Stomach smooth muscle (tissue), 2 donors: ENCODE measurements at regions not wholly inside any gene's neighbourhood (a gene's known extent, or its start where the extent isn't known, plus 50 kb on each side); places are given as distances from the start of the nearest gene placed in this dataset.

Experiments used
- H3K27ac ChIP-seq: one replicate; pipeline ENCODE4 v1.7.0; 2013; ENCODE audit warnings: mild to moderate bottlenecking, low read length, inconsistent platforms
- H3K27me3 ChIP-seq, 2 donors: one replicate each; pipeline ENCODE4 v1.7.0; 2013; ENCODE audit warnings: low read length in 2 of 2; ENCODE audit not compliant: insufficient read depth in 2 of 2, control insufficient read depth in 1 of 2
- H3K36me3 ChIP-seq, 2 donors: one replicate each; pipeline ENCODE4 v1.7.0; 2013; ENCODE audit warnings: low read length in 2 of 2; ENCODE audit not compliant: control insufficient read depth in 2 of 2, insufficient read depth in 2 of 2
- H3K4me1 ChIP-seq: one replicate; pipeline ENCODE4 v1.7.0; 2013; ENCODE audit warnings: low read length; ENCODE audit not compliant: control insufficient read depth, insufficient read depth
- H3K4me3 ChIP-seq, 2 donors: one replicate each; pipeline ENCODE4 v1.7.0; 2013; ENCODE audit warnings: low read length in 2 of 2
- H3K9ac ChIP-seq, 2 donors: one replicate each; pipeline ENCODE4 v1.7.0; 2013; ENCODE audit warnings: low read length in 2 of 2, mild to moderate bottlenecking in 1 of 2
- H3K9me3 ChIP-seq, 2 donors: one replicate each; pipeline ENCODE4 v1.7.0; 2013; ENCODE audit warnings: low read length in 2 of 2; ENCODE audit not compliant: control insufficient read depth in 2 of 2
- donor health status: healthy.
- donor health status: Pancreatic carcinoma.

DNA sequence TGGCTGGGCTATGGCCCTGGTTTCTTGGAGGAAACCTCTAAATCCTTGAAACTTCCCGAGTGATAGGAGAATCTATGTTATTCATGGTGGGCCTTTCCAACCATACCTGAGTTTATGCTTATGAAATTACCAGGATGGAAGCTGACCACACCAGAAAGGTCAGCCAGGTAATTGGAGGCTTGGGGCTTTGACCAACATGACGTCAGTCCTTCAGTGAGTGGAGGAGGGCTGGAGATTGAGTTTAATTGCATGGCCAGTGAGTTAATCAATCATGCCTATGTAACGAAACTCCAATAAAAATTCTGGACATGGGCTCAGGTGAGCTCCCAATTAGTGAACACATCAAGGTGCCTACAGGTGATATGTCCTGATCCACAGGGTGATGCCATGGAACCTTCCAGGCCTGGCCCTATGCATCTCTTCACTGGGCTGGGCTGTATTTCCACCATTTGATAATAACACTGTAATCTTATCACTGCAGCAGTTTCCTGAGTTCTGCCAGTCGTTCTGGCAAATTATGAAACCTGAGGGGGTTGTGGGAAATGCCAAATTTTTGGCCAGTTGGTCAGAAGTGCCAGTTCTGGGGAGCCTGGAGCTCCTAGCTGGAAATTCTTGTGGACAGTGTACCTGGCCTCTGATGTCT lies 106.5 kb downstream of the CDH26 start:
- no peak overlapping the region for H3K27ac ChIP-seq

DNA sequence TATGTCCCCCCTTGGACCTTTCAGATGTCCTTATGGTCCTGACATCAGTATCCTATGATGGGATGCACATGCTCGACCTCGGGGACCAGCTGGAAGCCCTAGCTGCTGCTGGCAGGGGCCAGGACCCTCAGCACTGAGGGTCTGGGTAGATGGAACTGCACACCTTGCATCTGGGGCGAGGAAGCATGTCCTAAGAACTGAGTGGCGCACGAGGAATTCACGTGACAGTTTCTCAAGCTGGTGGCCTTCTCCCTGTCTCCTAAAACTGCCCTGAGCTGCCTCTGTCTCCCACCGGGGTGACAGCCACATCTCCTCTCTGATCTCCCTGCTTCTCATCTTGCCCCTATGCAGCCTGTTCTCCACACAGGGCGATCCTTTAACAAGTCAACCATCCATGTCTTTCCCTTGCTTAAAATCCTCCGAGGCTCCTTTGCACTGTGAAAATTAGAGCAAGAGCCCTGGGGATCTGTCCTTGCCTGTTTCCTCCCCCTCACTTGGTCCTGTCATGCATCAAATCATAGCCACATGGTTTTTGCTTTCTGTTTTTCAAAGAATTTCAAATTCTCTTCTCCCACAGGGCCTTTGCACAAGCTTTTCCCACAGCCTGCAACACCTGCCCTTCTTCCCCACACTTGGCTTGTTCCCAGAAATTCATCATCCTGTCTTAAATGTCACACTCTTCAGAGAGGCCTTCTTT lies 107.7 kb downstream of the CDH26 start:
- no peaks in the 10 kb centered on the region for H3K36me3 ChIP-seq
- H3K4me3 ChIP-seq, result no peak overlapping the region
- H3K27ac ChIP-seq, result no peak overlapping the region
- H3K9ac ChIP-seq, result no peak overlapping the region
- H3K9me3 ChIP-seq, result no peaks in the 10 kb centered on the region
- peaks cover 0 to 8% of the 10 kb centered on the region in 2 donors for H3K27me3 ChIP-seq
- H3K4me1 ChIP-seq, result peaks cover 7% of the 10 kb centered on the region

More for the DNA sequence above, 106.5 kb downstream of the CDH26 start:
- H3K9me3 ChIP-seq, result no peaks in the 10 kb centered on the region
- H3K27me3 ChIP-seq, result peaks cover 0 to 6% of the 10 kb centered on the region in 2 donors
- peaks cover 11% of the 10 kb centered on the region for H3K4me1 ChIP-seq
- no peak overlapping the region for H3K9ac ChIP-seq
- no peak overlapping the region for H3K4me3 ChIP-seq
- no peaks in the 10 kb centered on the region for H3K36me3 ChIP-seq

DNA sequence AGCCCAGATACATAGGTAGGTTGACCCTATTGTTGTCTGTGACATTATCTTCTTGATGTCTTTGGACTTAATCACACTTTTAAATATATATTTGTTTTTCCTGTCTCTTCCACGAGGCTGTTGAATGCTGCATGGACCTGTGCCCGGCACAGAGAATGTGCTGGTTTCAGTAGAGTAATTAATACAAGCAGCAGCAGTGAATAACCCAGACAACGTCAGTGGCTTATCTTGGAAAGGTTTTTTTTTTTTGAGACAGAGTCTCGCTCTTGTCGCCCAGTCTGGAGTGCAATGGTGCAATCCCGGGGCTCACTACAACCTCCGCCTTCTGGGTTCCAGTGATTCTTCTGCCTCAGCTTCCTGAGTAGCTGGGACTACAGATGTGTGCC lies 108.2 kb downstream of the CDH26 start:
- H3K9ac ChIP-seq, result no peak overlapping the region
- peaks cover 7% of the 10 kb centered on the region for H3K4me1 ChIP-seq
- no peaks in the 10 kb centered on the region for H3K9me3 ChIP-seq
- no peak overlapping the region for H3K4me3 ChIP-seq
- H3K27ac ChIP-seq, result no peak overlapping the region
- H3K27me3 ChIP-seq, result peaks cover 0 to 8% of the 10 kb centered on the region in 2 donors
- no peaks in the 10 kb centered on the region for H3K36me3 ChIP-seq

DNA sequence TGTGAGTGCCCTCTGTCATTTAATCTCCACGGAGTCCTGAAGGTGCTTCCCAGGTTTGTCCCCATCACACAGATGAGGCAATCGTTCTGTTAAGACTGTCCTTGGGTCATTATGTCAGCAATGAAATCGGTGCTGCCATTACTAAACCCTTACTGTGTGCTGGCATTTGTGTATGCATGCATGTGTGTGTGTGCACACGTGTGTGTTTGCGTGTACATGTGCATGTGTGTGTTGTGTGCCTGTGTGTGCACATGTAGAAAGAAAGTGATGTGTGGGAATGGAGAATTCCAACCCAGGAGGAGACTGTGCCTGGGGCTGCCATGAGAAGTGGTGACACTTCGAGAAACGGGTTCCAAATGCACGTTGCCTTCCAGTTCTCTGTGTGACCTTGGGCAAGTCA lies 110.3 kb downstream of the CDH26 start:
- Histone ChIP-seq H3K4me3 (no peak overlapping the region), H3K27ac (no peak overlapping the region), H3K9me3 (no peaks in the 10 kb centered on the region), H3K36me3 (no peaks in the 10 kb centered on the region), H3K9ac (no peak overlapping the region), H3K27me3 (peaks cover 0 to 8% of the 10 kb centered on the region in 2 donors), H3K4me1 (no peaks in the 10 kb centered on the region)

DNA sequence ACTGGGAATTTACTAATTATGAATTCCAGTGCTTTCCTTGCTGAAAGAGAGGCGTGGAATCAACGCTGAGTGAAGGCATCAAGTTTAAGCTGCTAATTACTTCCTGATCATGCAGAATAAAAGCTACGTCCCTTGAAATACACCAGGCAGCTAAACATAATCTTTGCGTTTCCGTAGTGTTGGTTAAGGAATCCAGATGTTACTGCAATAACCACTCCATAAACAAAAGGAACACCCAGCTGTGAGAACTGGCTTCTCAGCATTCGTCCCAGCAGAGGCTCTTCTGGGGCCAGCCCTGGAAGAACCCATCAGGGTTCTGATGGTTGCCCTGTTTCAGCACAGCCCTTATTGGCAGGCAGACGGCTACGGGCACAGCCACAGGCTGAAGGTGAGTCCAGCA lies 111.4 kb downstream of the CDH26 start:
- H3K36me3 ChIP-seq, result no peaks in the 10 kb centered on the region
- H3K27ac ChIP-seq, result no peak overlapping the region
- H3K4me3 ChIP-seq, result no peak overlapping the region
- no peaks in the 10 kb centered on the region for H3K9me3 ChIP-seq
- no peak overlapping the region for H3K9ac ChIP-seq
- H3K27me3 ChIP-seq, result peaks cover 0 to 8% of the 10 kb centered on the region in 2 donors
- no peaks in the 10 kb centered on the region for H3K4me1 ChIP-seq

DNA sequence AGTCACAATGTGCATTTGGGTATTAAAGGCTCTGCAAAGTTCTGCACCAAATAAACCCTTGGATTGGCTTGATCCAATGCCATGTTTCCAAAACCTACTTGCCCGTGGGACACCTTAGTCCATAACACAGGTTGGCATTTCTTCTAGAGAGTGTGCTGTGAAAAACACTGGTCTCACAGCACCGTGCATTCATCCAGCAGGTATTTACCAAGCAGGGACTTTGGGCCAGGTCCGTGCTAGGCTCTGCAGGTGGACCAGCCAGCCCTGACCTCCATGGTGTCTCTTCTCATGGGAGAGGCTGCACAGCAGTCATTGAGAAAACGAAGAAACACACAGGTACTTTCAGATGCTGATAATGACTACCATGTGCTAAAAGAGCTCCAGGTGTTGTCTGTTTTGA lies 112.6 kb downstream of the CDH26 start:
- Histone ChIP-seq H3K36me3 (no peaks in the 10 kb centered on the region), H3K4me1 (no peaks in the 10 kb centered on the region), H3K9ac (no peak overlapping the region), H3K9me3 (no peaks in the 10 kb centered on the region), H3K27ac (no peak overlapping the region), H3K4me3 (no peak overlapping the region), H3K27me3 (peaks cover 0 to 8% of the 10 kb centered on the region in 2 donors)

DNA sequence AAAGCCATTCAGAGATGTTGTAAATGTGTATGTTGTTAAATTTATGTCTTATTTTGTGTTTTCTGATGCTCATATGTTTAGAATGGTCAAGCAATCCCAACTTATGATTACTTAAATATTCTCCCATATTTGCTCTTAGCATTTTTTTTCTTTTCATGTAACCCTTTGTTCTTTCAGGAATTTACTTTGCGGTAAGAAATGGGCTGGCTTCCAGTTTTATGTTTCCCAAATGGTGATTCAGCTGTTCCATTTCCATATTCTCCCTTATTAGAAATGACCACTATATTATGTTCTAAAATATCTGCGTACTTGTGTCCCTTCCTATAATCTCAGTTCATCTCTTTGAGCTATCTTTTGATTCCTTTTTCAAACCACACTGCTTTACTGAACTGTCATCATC lies 113.7 kb downstream of the CDH26 start:
- no peaks in the 10 kb centered on the region for H3K9me3 ChIP-seq
- no peak overlapping the region for H3K4me3 ChIP-seq
- H3K27me3 ChIP-seq, result peaks cover 0 to 8% of the 10 kb centered on the region in 2 donors
- no peak overlapping the region for H3K27ac ChIP-seq
- no peaks in the 10 kb centered on the region for H3K4me1 ChIP-seq
- H3K9ac ChIP-seq, result no peak overlapping the region
- no peaks in the 10 kb centered on the region for H3K36me3 ChIP-seq

DNA sequence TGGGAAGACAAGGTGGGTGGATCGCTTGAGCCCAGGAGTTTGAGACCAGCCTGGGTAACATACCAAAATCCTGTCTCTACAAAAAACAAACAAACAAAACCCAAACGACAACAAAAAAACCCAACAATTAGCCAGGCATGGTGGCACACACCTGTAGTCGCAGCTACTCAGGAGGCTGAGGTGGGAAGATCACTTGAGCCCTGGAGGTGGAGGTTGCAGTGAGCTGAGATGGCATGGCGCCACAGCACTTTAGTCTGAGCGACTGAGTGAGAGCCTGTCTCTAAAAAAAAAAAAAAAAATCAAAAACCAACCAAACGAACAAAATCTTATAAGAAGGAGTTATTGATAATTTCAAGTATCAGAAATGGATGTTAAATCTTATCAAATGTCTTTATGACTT lies 114.9 kb downstream of the CDH26 start:
- Histone ChIP-seq H3K9me3 (no peaks in the 10 kb centered on the region), H3K27me3 (peaks cover 0 to 8% of the 10 kb centered on the region in 2 donors)

DNA sequence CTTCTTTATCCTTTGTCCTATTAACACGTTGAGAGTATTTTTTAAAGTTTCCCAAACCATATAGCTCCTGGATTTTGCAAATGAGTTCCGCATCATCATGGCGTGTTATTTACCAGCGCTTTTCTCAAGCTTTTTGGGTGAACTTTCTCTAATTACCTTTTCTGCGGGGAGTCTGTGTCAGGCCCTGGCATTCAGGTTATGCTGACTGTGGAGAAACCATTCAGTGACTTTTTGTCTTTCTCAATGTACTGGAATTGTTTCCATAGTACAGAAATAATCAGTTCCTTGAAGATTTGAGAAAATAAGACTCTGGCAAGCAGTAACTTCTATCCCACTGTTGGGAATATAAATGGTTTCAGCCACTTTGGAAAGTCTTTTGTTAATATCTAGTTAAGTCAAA lies 115.3 kb downstream of the CDH26 start:
- Histone ChIP-seq H3K36me3 (no peaks in the 10 kb centered on the region), H3K9me3 (no peaks in the 10 kb centered on the region), H3K27me3 (peaks cover 0 to 7% of the 10 kb centered on the region in 2 donors), H3K27ac (no peak overlapping the region), H3K4me3 (no peak overlapping the region), H3K4me1 (no peaks in the 10 kb centered on the region), H3K9ac (no peak overlapping the region)

More for the DNA sequence above, 114.9 kb downstream of the CDH26 start:
- Histone ChIP-seq H3K36me3 (no peaks in the 10 kb centered on the region), H3K4me3 (no peak overlapping the region), H3K4me1 (no peaks in the 10 kb centered on the region), H3K9ac (no peak overlapping the region), H3K27ac (no peak overlapping the region)

DNA sequence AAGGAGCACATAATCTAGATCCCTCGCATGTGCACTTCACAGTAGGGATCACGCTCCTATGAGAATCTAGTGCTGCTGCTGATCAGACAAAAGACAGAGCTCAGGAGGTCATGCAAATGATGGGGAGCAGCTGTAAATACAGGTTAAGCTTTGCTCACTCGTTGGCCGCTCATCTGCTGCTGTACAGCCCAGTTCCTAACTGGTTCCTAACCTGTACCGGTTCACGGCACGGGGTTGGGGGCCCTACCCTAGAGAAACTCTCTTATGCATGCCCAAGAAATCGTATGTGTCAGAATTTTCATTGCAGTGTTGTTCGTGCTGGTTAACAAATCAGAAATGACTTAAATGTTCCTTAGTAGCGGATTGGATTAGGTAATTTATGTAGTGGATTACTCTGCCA lies 116.1 kb downstream of the CDH26 start:
- Histone ChIP-seq H3K27ac (no peak overlapping the region), H3K4me1 (no peaks in the 10 kb centered on the region), H3K36me3 (no peaks in the 10 kb centered on the region), H3K27me3 (peaks cover 0 to 4% of the 10 kb centered on the region in 2 donors), H3K4me3 (no peak overlapping the region), H3K9ac (no peak overlapping the region), H3K9me3 (no peaks in the 10 kb centered on the region)
